ENCODE measurements at regions not wholly inside any gene's neighbourhood (a gene's known extent, or its start where the extent isn't known, plus 50 kb on each side); places are given as distances from the start of the nearest gene placed in this dataset.

GRCh38 chr1:94727846-94728715 lies 92.1 kb upstream of the SLC44A3 start:
- Histone ChIP-seq H3K4me1 (ENCODE audit: control insufficient read depth in 2 of 3, insufficient read depth in 2 of 3, low read depth in 1 of 3, low read length in 3 of 3) (peaks cover 0 to 4% (median 3%) of the 10 kb centered on the region in 3 donors), H3K27me3 (ENCODE audit: control insufficient read depth, insufficient read depth, low read length) (no peaks in the 10 kb centered on the region), H3K4me3 (ENCODE audit: low read length in 3 of 3) (no peak overlapping the region), H3K9ac (ENCODE audit: low read length in 3 of 3) (no peak overlapping the region), H3K36me3 (ENCODE audit: control insufficient read depth in 2 of 3, insufficient read depth in 3 of 3, low read length in 3 of 3) (no peaks in the 10 kb centered on the region), H3K27ac (ENCODE audit: low read depth in 2 of 2, low read length in 2 of 2) (no peak overlapping the region), H3K9me3 (ENCODE audit: control insufficient read depth in 2 of 3, insufficient read depth in 1 of 3, low read length in 3 of 3) (no peaks in the 10 kb centered on the region)
- FAIRE-seq, result no peak
- intact Hi-C loops (cut with DNase I), result no loop called here
- DNase-seq, result peak in 2 of 5 donors; percentile 33 to 55
- no peak for TF ChIP-seq CTCF (IDR thresholded peaks at IDR 0.05; ENCODE audit: borderline replicate concordance, extremely low read depth, insufficient read depth)

DNA sequence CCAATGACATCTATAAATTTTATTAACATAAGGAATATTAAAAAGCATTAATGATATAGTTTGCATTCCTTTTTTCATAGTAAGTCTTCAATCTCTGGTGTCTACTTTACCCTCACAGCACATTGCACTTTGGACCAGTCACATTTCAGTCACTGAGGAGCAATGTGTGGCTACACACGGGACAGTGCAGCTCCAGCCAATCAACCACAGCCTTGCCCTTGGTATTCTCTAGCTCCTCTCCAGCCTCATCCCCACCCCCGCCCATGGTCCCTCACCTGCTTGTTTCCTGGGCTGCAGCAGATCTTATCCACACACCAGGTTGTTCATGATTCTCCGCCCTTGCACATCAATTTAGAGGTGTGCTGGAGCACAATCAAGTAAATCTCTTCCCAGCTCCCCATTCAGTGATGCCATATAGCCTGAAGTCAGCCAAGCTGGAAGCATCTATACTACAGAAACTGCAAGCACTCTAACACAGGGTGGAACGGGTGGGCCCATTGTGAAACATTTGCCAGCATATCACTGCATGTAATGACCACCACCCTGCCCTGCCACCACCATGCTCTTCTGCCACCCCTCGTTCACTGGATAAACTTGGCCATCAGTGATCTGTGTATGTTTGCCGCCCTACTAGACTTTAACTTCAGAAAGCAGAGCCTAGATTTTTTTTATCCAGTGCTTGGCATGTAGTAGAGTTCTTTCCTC lies 93.0 kb upstream of the SLC44A3 start:
- no peak for TF ChIP-seq CTCF (IDR thresholded peaks at IDR 0.05; ENCODE audit: borderline replicate concordance, extremely low read depth, insufficient read depth)

GRCh38 chr1:94725566-94725965 lies 94.6 kb upstream of the SLC44A3 start:
- no peaks in the 10 kb centered on the region for H3K27me3 ChIP-seq (ENCODE audit: control insufficient read depth, insufficient read depth, low read length)
- no peaks in the 10 kb centered on the region for H3K36me3 ChIP-seq (ENCODE audit: control insufficient read depth in 2 of 3, insufficient read depth in 3 of 3, low read length in 3 of 3)
- no peak for TF ChIP-seq CTCF (IDR thresholded peaks at IDR 0.05; ENCODE audit: borderline replicate concordance, extremely low read depth, insufficient read depth)
- no peaks in the 10 kb centered on the region for H3K9me3 ChIP-seq (ENCODE audit: control insufficient read depth in 2 of 3, insufficient read depth in 1 of 3, low read length in 3 of 3)
- DNase-seq (no peak), FAIRE-seq (no peak)
- no peak overlapping the region for H3K4me3 ChIP-seq (ENCODE audit: low read length in 3 of 3)
- no peak overlapping the region for H3K27ac ChIP-seq (ENCODE audit: low read depth in 2 of 2, low read length in 2 of 2)
- intact Hi-C loops (cut with DNase I), result no loop called here
- H3K4me1 ChIP-seq (ENCODE audit: control insufficient read depth in 2 of 3, insufficient read depth in 2 of 3, low read depth in 1 of 3, low read length in 3 of 3), result peaks cover 0 to 4% (median 3%) of the 10 kb centered on the region in 3 donors
- no peak overlapping the region for H3K9ac ChIP-seq (ENCODE audit: low read length in 3 of 3)

More for the DNA sequence above, 93.0 kb upstream of the SLC44A3 start:
- Histone ChIP-seq H3K36me3 (ENCODE audit: control insufficient read depth in 2 of 3, insufficient read depth in 3 of 3, low read length in 3 of 3) (no peaks in the 10 kb centered on the region), H3K4me1 (ENCODE audit: control insufficient read depth in 2 of 3, insufficient read depth in 2 of 3, low read depth in 1 of 3, low read length in 3 of 3) (peaks cover 0 to 4% (median 3%) of the 10 kb centered on the region in 3 donors), H3K27ac (ENCODE audit: low read depth in 2 of 2, low read length in 2 of 2) (no peak overlapping the region), H3K27me3 (ENCODE audit: control insufficient read depth, insufficient read depth, low read length) (no peaks in the 10 kb centered on the region), H3K9ac (ENCODE audit: low read length in 3 of 3) (no peak overlapping the region), H3K9me3 (ENCODE audit: control insufficient read depth in 2 of 3, insufficient read depth in 1 of 3, low read length in 3 of 3) (no peaks in the 10 kb centered on the region), H3K4me3 (ENCODE audit: low read length in 3 of 3) (no peak overlapping the region)
- intact Hi-C loops (cut with DNase I), result no loop called here
- DNase-seq (no peak), FAIRE-seq (no peak)

Measured in kidney (tissue), 13 donors.